K562 (cell line): ENCODE measurements at regions not wholly inside any gene's neighbourhood (a gene's known extent, or its start where the extent isn't known, plus 50 kb on each side); places are given as distances from the start of the nearest gene placed in this dataset.

Experiments
- ATAC-seq: fragments of 200-7000 bp; cut with Tn5 transposase; 3 replicates; pipeline ENCODE4 v1.9.1; 2020; ENCODE audit warnings: moderate library complexity
- BruUV-seq: library from RNA; stranded (reverse); fragments of 400-500 nt; replicated peaks from 2 replicates; lab custom pipeline; 2021; lab: Mats Ljungman, UMichigan
- CTCF ChIA-PET: fragments of 300-600 bp; formaldehyde crosslinking; extraction: SDS; loops from one replicate; lab custom pipeline; 2021; ENCODE audit warnings: low intra/inter-chr PET ratio; lab: Yijun Ruan, JAX
- POLR2A ChIA-PET: fragments of 300-600, 350-650 bp; sonication (Branson Sonifier 250); formaldehyde crosslinking; extraction: SDS; loops from one replicate; lab custom pipeline; 2021; ENCODE audit warnings: antibody characterized with exemption, inconsistent platforms; lab: Yijun Ruan, JAX
- DNase-seq, 4 experiments: peaks; one replicate each; pipeline versions ENCODE4 v3.0.0 to v3.0.0-alpha.2; 2011 to 2018; ENCODE audit warnings: low spot score in 3 of 4, mixed read lengths in 3 of 4; ENCODE audit errors: extremely low read depth in 1 of 4
- FAIRE-seq: peaks from 2 replicates; lab custom pipeline; 2011; peaks lifted over from hg19 to GRCh38; lab: Jason Lieb, UNC
- H2AFZ ChIP-seq: 2 replicates; pipeline ENCODE4 v1.6.0; 2011; ENCODE audit warnings: low read depth, low read length, control low read depth, inconsistent platforms
- H3K27ac ChIP-seq: fragments of 200-600 bp; 3 replicates; pipeline ENCODE4 v1.8.0; 2011; ENCODE audit warnings: low read depth, mild to moderate bottlenecking, control low read depth, inconsistent platforms, low read length, moderate library complexity, mixed read lengths; ENCODE audit errors: extremely low read depth
- H3K27me3 ChIP-seq, 2 experiments: fragments of 300-600 bp in 1 of 2; 2 replicates in 1 of 2; 3 replicates in 1 of 2; pipeline versions ENCODE4 v1.6.0 to v1.8.0; 2011; ENCODE audit warnings: inconsistent platforms in 2 of 2, low read length in 2 of 2, mild to moderate bottlenecking in 1 of 2, mixed read lengths in 1 of 2, moderate library complexity in 1 of 2; ENCODE audit not compliant: control insufficient read depth in 2 of 2, insufficient read depth in 2 of 2
- H3K36me3 ChIP-seq: fragments of 300-600 bp; 3 replicates; pipeline ENCODE4 v1.8.0; 2011; ENCODE audit warnings: mild to moderate bottlenecking, low read length, inconsistent platforms; ENCODE audit not compliant: control insufficient read depth, insufficient read depth
- H3K4me1 ChIP-seq, 2 experiments: fragments of 200-600 bp in 1 of 2; replicated peaks in 1 of 2; 2 replicates in 1 of 2; 3 replicates in 1 of 2; pipeline versions ENCODE4 v1.5.1 to v1.8.0; 2011; ENCODE audit warnings: inconsistent platforms in 2 of 2, low read length in 2 of 2, mild to moderate bottlenecking in 1 of 2, mixed read lengths in 1 of 2, moderate library complexity in 1 of 2; ENCODE audit not compliant: control insufficient read depth in 2 of 2, insufficient read depth in 2 of 2
- H3K4me2 ChIP-seq: 2 replicates; pipeline ENCODE4 v1.6.1; 2011; ENCODE audit warnings: low read length, control low read depth, inconsistent platforms, mixed read lengths; ENCODE audit not compliant: insufficient read depth
- H3K4me3 ChIP-seq: fragments of 200-600 bp; sonication (generic), shearing (Covaris generic); 2 replicates; pipeline ENCODE4 v1.5.1; 2016; ENCODE audit warnings: control low read depth, inconsistent platforms
- H3K79me2 ChIP-seq: fragments of 200-600 bp; 3 replicates; pipeline ENCODE4 v1.8.0; 2011; ENCODE audit warnings: low read length, inconsistent platforms; ENCODE audit not compliant: control insufficient read depth, insufficient read depth
- H3K9ac ChIP-seq, 2 experiments: 2 replicates each; pipeline versions ENCODE4 v1.6.0 to v1.6.1; 2011; ENCODE audit warnings: low read depth in 2 of 2, low read length in 2 of 2, control low read depth in 1 of 2, inconsistent platforms in 1 of 2, mild to moderate bottlenecking in 1 of 2, mixed read lengths in 1 of 2; ENCODE audit not compliant: insufficient read depth in 1 of 2
- H3K9me1 ChIP-seq: one replicate; pipeline ENCODE4 v1.6.0; 2011; ENCODE audit warnings: inconsistent platforms, mild to moderate bottlenecking, low read length, moderate library complexity; ENCODE audit not compliant: control insufficient read depth, insufficient read depth
- H3K9me3 ChIP-seq: replicated peaks from 2 replicates; pipeline ENCODE4 v1.5.1; 2011; ENCODE audit warnings: low read depth, low read length, inconsistent platforms; ENCODE audit not compliant: control insufficient read depth, insufficient read depth
- H4K20me1 ChIP-seq: replicated peaks from 2 replicates; pipeline ENCODE4 v1.6.1; 2011; ENCODE audit warnings: low read length, inconsistent platforms, mixed read lengths; ENCODE audit not compliant: control insufficient read depth, insufficient read depth
- MAFG ChIP-seq: fragments of 450-650 bp; conservative IDR thresholded peaks from 2 replicates; pipeline ENCODE4 v1.6.1; 2016; ENCODE audit warnings: missing genetic modification characterization, missing compliant biosample characterization
- MECOM ChIP-seq: fragments of 250-450 bp; sonication (Bioruptor Pico); IDR thresholded peaks from 2 replicates; pipeline ENCODE4 v1.8.0; 2022; ENCODE audit warnings: inconsistent platforms
- MTA2 ChIP-seq: fragments of 450-650 bp; IDR thresholded peaks from 2 replicates; pipeline ENCODE4 v1.6.1; 2016; ENCODE audit warnings: low read depth
- PTTG1 ChIP-seq: fragments of 450-650 bp; IDR thresholded peaks from 2 replicates; pipeline ENCODE4 v1.6.1; 2016; ENCODE audit warnings: low read depth, mild to moderate bottlenecking, missing genetic modification characterization, missing compliant biosample characterization
- SMARCB1 ChIP-seq: IDR thresholded peaks from 2 replicates; pipeline ENCODE4 v1.6.1; 2011; ENCODE audit warnings: improper control_type of control experiment, low read depth; ENCODE audit not compliant: insufficient read length
- STAT5B ChIP-seq: fragments of 250-450 bp; sonication (Bioruptor Pico); IDR thresholded peaks from 2 replicates; pipeline ENCODE4 v1.8.0; 2021; ENCODE audit warnings: mild to moderate bottlenecking, inconsistent platforms
- ZNF316 ChIP-seq: fragments of 450-650 bp; IDR thresholded peaks from 2 replicates; pipeline ENCODE4 v1.6.1; 2016
- ZNF830 ChIP-seq: fragments of 250-450 bp; sonication (Bioruptor Pico); IDR thresholded peaks from 2 replicates; pipeline ENCODE4 v1.5.0; 2021; ENCODE audit warnings: mild to moderate bottlenecking
- WGBS: fragments of 100-300 bp; shearing (Covaris generic); methylation state at CpG from one replicate; pipeline ENCODE4 v1.1.6; 2016; ENCODE audit warnings: low coverage, mixed read lengths; ENCODE audit not compliant: insufficient coverage; ENCODE audit errors: missing lambda C conversion rate; 5-methylcytosine and 5-hydroxymethylcytosine counted together
- in situ Hi-C: fragments of 300-500 bp; cut with MboI; formaldehyde crosslinking; loops from 4 replicates; pipeline ENCODE4 v1.15.0; 2018; ENCODE audit warnings: inconsistent platforms, mixed read lengths
- intact Hi-C: fragments of 100-400 bp; cut with micrococcal nuclease; formaldehyde crosslinking; loops from 2 replicates; pipeline ENCODE4 v1.14.2; 2022

DNA sequence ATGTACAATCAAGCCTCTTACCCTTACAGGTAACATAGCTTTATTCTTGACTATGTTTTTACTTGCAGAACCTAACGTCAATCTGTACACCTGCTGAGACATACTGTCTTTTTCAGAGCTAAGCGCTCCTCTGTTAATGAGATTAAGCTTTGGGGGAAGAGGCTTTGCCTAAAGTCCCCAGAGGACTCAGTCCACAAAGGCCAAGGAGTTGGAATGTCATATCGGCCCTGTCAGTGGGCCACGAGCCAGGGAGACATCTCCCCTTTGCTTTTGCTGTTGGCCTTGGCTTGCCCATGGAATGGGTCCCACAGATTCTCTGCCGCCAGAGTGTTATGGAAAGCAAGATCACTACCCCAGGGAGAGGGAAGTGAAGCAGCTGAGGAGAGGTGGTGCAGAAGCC is 64.1 kb upstream of the SOX4 start (continued):
- TF ChIP-seq SMARCB1 = no peak

DNA sequence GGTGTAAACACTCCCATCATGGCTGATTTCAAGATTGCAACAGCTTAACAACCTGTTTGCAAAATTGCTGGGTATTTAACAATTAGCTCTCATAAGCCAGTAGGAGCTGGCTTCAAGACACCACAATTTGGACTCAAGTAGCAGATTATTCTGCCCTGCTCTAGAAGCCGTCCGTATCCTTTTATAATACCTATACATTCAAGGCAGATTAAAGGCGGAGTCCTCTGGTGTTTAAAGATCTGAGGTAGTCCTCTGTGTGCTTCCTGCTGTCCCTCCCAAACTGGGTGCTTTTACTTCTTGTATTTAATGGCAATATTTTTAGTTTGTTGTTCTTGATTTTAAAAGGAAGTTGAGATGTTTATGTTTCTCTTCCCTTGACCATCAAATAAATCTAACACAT is 62.2 kb upstream of the SOX4 start:
- Histone ChIP-seq H3K4me1 (no peaks in the 10 kb centered on the region), H3K9ac (no peak overlapping the region), H3K27ac (no peak overlapping the region), H3K36me3 (no peaks in the 10 kb centered on the region), H3K4me2 (no peak overlapping the region), H3K9me3 (no peaks in the 10 kb centered on the region), H4K20me1 (no peaks in the 10 kb centered on the region), H2AFZ (no peak overlapping the region), H3K79me2 (no peaks in the 10 kb centered on the region), H3K9me1 (no peaks in the 10 kb centered on the region)
- WGBS = 0% methylated on average over 3 of the region's 3 CpGs
- in situ Hi-C loops = no loop called here
- intact Hi-C loops = no loop called here
- BruUV-seq = no TSS peak
- TF ChIP-seq ZNF830 = no peak
- TF ChIP-seq STAT5B (CRISPR knock-in tag) = no peak
- no peak for TF ChIP-seq MTA2
- TF ChIP-seq, all 486 proteins: peak for 0
- ChIA-PET POLR2A (no interaction called here), CTCF (no interaction called here)
- Histone ChIP-seq H3K27me3 (no peaks in the 10 kb centered on the region), H3K4me3 (no peak overlapping the region)
- FAIRE-seq = no peak
- no peak for ATAC-seq
- no peak for DNase-seq

DNA sequence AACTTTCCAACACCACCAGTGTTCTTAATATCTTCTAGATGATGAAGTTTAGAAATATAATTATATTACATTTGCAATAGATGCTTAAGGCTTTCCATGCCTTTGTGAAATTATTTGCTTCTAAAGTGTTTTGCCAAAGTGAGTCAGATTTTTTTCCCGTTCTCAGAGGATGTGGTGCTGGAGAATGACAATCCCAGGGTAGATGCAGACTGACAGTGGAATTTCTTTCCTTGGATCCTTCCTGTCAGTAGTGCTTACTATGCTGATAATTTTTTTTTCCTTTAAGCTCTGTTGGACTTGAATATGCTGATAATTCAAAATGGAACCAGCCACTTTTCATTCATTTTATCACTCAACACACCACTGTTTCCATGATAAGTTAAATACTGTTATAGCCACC is 59.9 kb upstream of the SOX4 start:
- H3K79me2 ChIP-seq = no peaks in the 10 kb centered on the region
- POLR2A ChIA-PET = interaction anchor here (1.1 kb wide), 1 partner anchor 16 kb away, joined by 3 read pairs; no protein-coding TSS in a partner anchor
- CTCF ChIA-PET = no interaction called here
- H3K9ac ChIP-seq = no peak overlapping the region
- no peaks in the 10 kb centered on the region for H3K9me1 ChIP-seq
- no peak overlapping the region for H3K4me3 ChIP-seq
- no peak overlapping the region for H3K4me2 ChIP-seq
- no peak for FAIRE-seq
- H2AFZ ChIP-seq = no peak overlapping the region
- TF ChIP-seq ZNF316 (peak; percentile 38; the same call in 1 of the 2 replicates), MECOM (CRISPR knock-in tag) (no peak), MAFG (0 out of 2 replicates have a peak, but pooled peaks have one; percentile 18), PTTG1 (tag) (no peak)
- TF ChIP-seq, all 486 proteins: peak for 2
- intact Hi-C loops = no loop called here
- Histone ChIP-seq H3K27ac (no peak overlapping the region), H3K36me3 (no peaks in the 10 kb centered on the region), H3K27me3 (no peaks in the 10 kb centered on the region), H3K4me1 (no peaks in the 10 kb centered on the region), H4K20me1 (no peaks in the 10 kb centered on the region), H3K9me3 (no peaks in the 10 kb centered on the region)
- WGBS = 0% methylated on average over 1 of the region's 1 CpG
- in situ Hi-C loops = no loop called here
- no TSS peak for BruUV-seq
- DNase-seq = no peak
- ATAC-seq = no peak
